ENCODE measurements at regions not wholly inside any gene's neighbourhood (a gene's known extent, or its start where the extent isn't known, plus 50 kb on each side); places are given as distances from the start of the nearest gene placed in this dataset.
"Not testable (repeated sequence)": the region's sequence is repeated elsewhere in the genome, so short reads cannot be mapped to it uniquely, and the experiment has no call there.

DNA sequence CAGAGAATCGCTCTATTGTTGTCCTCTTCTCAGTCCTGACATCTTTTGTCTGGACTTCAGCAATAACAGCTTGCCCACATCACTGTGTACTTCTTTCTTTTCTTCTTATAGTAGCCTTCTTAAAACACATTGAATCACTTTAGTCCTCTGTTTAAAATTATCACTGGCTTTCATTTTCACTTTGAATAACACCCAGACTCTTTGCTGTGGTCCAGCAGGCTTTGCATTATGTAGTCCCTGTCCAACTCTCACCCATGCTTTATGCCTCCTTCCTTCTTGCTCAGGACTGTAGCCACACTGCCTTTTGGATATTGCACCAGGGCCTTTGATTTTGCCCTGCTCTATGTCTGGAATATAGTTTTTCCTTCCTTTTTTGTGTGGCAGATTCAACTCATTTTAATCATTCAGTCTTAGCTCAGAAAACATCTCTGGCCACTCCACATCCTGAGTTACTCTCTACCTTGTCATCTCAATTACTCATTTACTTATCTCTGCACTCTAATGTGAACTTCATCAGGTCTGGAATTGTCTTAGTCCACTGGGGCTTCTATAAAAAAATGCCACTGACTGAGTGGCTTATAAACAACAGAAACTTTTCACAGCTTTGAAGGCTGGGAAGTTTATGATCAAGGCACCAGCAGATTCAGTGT is 168.2 kb downstream of the C4orf33 start:
- ChIA-PET CTCF (no interaction called here), POLR2A (no interaction called here)
- ATAC-seq = no peak
- Mint-ChIP-seq H3K27me3 (ENCODE audit: low read depth) (peaks cover 6% of the 10 kb centered on the region), H3K36me3 (ENCODE audit: low read depth) (no peaks in the 10 kb centered on the region), H3K4me1 (ENCODE audit: low read depth) (peaks cover 6% of the 10 kb centered on the region), H3K9me3 (ENCODE audit: insufficient read depth) (no peaks in the 10 kb centered on the region), H3K4me3 (no peak overlapping the region), H3K27ac (peak overlapping the region; percentile 12)
- no peak for DNase-seq

DNA sequence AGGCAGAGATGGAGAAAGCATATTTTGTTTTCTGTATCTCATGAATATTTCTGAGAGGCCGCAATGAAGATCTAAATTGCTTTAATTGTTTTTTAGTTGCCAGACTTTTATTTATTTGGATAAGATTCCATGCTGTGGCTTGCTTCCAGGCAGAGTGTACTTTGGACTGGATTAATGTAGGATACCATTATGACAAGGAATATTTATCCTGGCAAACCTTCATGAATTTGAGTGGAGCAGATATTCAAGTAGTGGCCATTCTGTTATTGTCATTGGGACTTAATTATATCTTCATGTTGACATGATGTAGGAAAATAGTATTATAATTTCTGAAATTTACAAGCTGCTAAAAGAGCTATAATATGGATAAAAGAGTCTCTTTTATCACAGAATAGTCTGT is 182.9 kb downstream of the C4orf33 start:
- POLR2A ChIA-PET = no interaction called here
- CTCF ChIA-PET = no interaction called here
- DNase-seq (no peak), ATAC-seq (no peak)
- Mint-ChIP-seq H3K36me3 (ENCODE audit: low read depth) (no peaks in the 10 kb centered on the region), H3K27me3 (ENCODE audit: low read depth) (peaks cover 2% of the 10 kb centered on the region), H3K4me1 (ENCODE audit: low read depth) (no peaks in the 10 kb centered on the region), H3K27ac (no peak overlapping the region), H3K9me3 (ENCODE audit: insufficient read depth) (no peaks in the 10 kb centered on the region), H3K4me3 (no peak overlapping the region)

DNA sequence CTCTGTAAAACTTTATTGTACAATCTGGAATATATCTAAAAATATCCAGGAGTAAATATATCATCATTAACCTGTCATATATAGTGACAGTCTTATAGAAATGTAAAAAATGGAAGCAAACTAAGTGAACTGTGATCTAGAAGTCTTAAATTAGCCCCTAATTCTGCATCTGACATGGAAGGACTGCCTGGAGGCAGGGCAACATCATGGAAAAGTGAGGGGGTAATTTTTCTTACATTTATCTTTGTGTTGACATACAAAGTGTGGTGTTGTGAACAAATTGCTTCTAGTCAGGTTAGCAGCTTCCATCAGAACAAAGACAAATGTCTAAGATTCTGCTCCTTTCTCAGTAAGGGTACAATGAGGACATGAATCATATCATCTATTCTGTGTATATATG is 186.3 kb downstream of the C4orf33 start:
- ATAC-seq (no peak), DNase-seq (no peak)
- CTCF ChIA-PET = no interaction called here
- POLR2A ChIA-PET = no interaction called here
- no peak overlapping the region for H3K27ac Mint-ChIP-seq
- H3K4me3 Mint-ChIP-seq = no peak overlapping the region
- no peaks in the 10 kb centered on the region for H3K9me3 Mint-ChIP-seq (ENCODE audit: insufficient read depth)
- no peaks in the 10 kb centered on the region for H3K36me3 Mint-ChIP-seq (ENCODE audit: low read depth)
- no peaks in the 10 kb centered on the region for H3K4me1 Mint-ChIP-seq (ENCODE audit: low read depth)
- no peaks in the 10 kb centered on the region for H3K27me3 Mint-ChIP-seq (ENCODE audit: low read depth)

DNA sequence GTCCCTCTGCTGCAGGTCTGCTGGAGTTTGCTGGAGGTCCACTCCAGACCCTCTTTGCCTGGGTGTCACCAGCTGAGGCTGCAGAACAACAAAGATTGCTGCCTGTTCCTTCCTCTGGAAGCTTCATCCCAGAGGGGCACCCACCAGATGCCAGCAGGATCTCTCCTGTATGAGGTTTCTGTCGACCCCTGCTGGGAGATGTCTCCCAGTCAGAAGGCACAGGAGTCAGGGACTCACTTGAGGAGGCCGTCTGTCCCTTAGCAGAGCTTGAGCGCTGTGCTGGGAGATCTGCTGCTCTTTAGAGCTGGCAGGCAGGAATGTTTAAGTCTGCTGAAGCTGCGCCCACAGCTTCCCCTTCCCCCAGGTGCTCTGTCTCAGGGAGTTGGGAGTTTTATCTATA is 196.2 kb downstream of the C4orf33 start:
- H3K36me3 Mint-ChIP-seq (ENCODE audit: low read depth); H3K9me3 Mint-ChIP-seq (ENCODE audit: insufficient read depth); ATAC-seq; H3K4me1 Mint-ChIP-seq (ENCODE audit: low read depth); DNase-seq; H3K27me3 Mint-ChIP-seq (ENCODE audit: low read depth); POLR2A ChIA-PET; CTCF ChIA-PET; H3K4me3 Mint-ChIP-seq; H3K27ac Mint-ChIP-seq: not testable (repeated sequence)

DNA sequence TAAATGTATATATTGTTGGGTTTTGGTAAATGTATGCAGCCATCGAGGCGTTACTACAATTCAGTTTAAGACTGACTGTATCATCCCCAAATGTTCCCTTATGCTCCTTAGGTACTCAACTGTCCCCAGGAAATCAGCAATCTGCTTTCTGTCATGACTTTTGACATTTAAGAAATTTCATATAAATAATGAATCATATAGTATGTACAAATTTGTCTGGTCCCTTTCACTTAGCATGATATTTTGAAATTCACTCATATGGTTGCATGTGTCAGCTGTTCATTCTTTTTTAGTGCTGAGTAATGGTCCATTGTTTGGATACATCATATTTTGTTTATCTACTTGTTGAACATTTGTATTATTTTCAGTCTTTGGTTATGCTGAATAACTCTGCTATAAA is 218.8 kb downstream of the C4orf33 start:
- H3K9me3 Mint-ChIP-seq (ENCODE audit: insufficient read depth) = no peaks in the 10 kb centered on the region
- no peak for ATAC-seq
- ChIA-PET CTCF (no interaction called here), POLR2A (no interaction called here)
- no peak overlapping the region for H3K4me3 Mint-ChIP-seq
- no peaks in the 10 kb centered on the region for H3K27me3 Mint-ChIP-seq (ENCODE audit: low read depth)
- H3K4me1 Mint-ChIP-seq (ENCODE audit: low read depth) = no peaks in the 10 kb centered on the region
- no peak for DNase-seq
- H3K27ac Mint-ChIP-seq = no peak overlapping the region
- H3K36me3 Mint-ChIP-seq (ENCODE audit: low read depth) = no peaks in the 10 kb centered on the region

DNA sequence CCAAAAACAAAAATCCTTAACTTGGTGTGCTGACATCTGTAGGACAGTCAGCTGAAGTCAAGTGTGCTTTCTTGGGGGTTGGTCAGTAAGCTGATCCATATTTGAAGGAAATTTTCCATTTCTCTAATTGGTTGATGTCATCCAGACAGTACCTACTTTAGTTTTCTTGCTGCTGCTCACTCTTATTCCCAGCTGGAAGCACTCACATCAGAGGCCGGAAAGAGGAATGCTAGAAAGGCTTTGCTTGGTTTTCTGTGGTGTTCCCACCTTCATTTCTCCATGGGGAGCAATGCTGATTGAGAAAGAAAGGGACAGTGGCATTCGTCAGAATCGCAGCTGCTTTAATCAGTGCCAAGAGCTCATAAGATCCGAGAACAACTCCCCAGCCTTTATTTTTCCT is 227.0 kb downstream of the C4orf33 start:
- no peak overlapping the region for H3K4me3 Mint-ChIP-seq
- POLR2A ChIA-PET = no interaction called here
- no peak for DNase-seq
- no peaks in the 10 kb centered on the region for H3K36me3 Mint-ChIP-seq (ENCODE audit: low read depth)
- H3K27ac Mint-ChIP-seq = no peak overlapping the region
- CTCF ChIA-PET = no interaction called here
- no peaks in the 10 kb centered on the region for H3K4me1 Mint-ChIP-seq (ENCODE audit: low read depth)
- no peaks in the 10 kb centered on the region for H3K9me3 Mint-ChIP-seq (ENCODE audit: insufficient read depth)
- no peak for ATAC-seq
- H3K27me3 Mint-ChIP-seq (ENCODE audit: low read depth) = no peaks in the 10 kb centered on the region

DNA sequence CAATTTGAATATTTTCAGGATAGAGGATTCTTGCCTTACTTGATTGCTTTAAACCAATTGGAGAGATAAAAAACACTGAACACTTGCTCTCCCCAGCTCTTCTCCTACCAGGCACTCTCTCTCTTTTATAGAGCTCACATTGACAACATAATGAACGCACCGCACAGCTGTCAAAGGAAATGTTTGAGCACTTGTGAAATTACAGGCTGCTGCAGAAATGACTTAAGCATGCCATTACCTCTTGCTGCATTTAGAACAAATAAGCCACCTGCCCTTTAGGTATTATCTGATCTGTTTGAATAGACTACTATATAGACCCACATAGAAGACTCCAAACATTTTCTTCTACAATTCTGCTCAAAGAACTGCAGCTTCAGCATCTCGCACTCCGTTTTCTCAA is 227.7 kb downstream of the C4orf33 start:
- ChIA-PET CTCF (no interaction called here), POLR2A (no interaction called here)
- Mint-ChIP-seq H3K27ac (no peak overlapping the region), H3K36me3 (ENCODE audit: low read depth) (no peaks in the 10 kb centered on the region), H3K4me1 (ENCODE audit: low read depth) (no peaks in the 10 kb centered on the region), H3K4me3 (no peak overlapping the region), H3K9me3 (ENCODE audit: insufficient read depth) (no peaks in the 10 kb centered on the region), H3K27me3 (ENCODE audit: low read depth) (no peaks in the 10 kb centered on the region)
- DNase-seq (no peak), ATAC-seq (no peak)

DNA sequence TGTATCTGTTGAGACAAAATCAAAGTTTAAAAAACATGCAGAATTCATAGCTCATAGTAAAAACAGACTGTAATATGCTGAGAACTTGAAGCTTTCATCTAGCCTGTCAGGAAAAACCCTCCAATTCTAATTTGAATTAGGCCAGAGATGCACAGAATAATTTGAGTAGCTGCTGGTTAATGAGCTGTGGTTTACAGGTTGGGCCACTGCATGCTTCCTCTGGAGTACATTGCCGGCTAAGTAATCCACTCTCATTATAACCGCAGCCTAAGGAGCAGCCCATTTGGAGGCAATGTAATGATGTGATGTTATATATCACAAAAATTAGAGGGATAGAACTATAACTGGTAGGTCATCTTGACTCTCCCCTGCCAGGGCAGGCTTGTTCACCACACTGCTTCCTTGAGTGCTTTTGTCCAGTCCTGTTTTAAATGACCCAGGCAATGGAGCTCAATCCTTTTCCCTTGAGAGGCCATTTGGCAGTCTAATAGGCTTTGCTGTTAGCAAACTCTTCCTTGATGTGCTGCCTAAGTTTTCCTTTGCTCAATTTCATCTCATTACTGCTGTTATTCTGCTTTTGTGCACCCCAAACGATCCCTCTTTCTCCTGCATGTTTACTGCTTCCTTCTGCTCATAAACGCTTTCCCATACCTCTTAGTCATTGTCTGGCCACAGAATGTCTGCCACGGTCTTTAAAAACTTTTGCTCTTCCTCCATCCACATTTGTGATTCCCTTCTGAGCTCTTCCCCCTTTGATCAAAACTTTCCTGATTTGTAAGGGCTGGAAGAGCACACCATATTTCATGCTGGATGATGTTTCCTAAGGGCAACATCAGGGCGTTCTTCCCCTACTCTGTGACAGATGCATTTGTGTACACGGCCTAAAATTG is 230.9 kb downstream of the C4orf33 start:
- no peak overlapping the region for H3K4me3 Mint-ChIP-seq
- ATAC-seq = no peak
- no peak for DNase-seq
- H3K27ac Mint-ChIP-seq = no peak overlapping the region
- no peaks in the 10 kb centered on the region for H3K36me3 Mint-ChIP-seq (ENCODE audit: low read depth)
- ChIA-PET CTCF (no interaction called here), POLR2A (no interaction called here)
- H3K27me3 Mint-ChIP-seq (ENCODE audit: low read depth) = no peaks in the 10 kb centered on the region
- H3K4me1 Mint-ChIP-seq (ENCODE audit: low read depth) = no peaks in the 10 kb centered on the region
- H3K9me3 Mint-ChIP-seq (ENCODE audit: insufficient read depth) = no peaks in the 10 kb centered on the region

DNA sequence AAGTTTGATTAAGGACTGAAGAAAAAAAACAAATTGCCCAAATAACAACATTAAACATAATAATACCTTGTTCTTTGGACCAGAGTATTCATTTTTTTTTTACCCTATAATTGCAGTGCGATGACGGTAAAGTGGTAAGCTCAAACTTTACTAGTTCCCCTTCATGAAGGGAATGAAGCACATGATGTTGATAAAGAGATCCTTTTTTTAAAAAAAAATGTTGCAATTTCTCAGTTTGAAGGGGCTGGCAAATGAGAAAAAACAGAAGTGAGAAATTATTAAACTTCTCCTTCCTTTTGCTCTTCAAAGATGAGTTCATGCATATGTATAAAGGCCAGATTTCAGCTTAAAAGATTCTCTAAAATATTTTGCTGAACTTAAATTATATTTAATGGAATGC is 231.7 kb downstream of the C4orf33 start:
- ATAC-seq (no peak), DNase-seq (no peak)
- H3K4me3 Mint-ChIP-seq = no peak overlapping the region
- POLR2A ChIA-PET = no interaction called here
- CTCF ChIA-PET = no interaction called here
- no peaks in the 10 kb centered on the region for H3K27me3 Mint-ChIP-seq (ENCODE audit: low read depth)
- no peak overlapping the region for H3K27ac Mint-ChIP-seq
- H3K9me3 Mint-ChIP-seq (ENCODE audit: insufficient read depth) = no peaks in the 10 kb centered on the region
- H3K4me1 Mint-ChIP-seq (ENCODE audit: low read depth) = no peaks in the 10 kb centered on the region
- no peaks in the 10 kb centered on the region for H3K36me3 Mint-ChIP-seq (ENCODE audit: low read depth)

DNA sequence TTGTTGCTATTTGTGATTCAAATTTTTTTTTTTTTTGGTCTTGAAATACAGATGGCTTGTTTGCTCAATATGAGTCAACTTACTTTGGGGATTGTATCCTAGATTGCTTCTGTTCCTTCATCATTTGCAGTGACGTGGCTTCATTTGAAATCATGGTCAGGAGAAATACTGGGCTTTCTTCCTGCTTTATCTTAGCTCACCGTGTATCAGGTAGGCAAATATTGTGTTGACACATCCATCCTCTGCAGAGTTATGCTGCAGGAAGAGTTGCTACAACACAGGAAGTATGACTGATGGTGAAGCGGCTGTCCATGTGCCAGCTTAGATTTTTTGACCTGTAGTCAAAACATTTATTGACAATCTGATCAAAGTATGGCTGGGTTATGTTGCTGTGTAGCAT is 232.2 kb downstream of the C4orf33 start:
- Mint-ChIP-seq H3K4me3 (no peak overlapping the region), H3K36me3 (ENCODE audit: low read depth) (no peaks in the 10 kb centered on the region), H3K27ac (no peak overlapping the region), H3K27me3 (ENCODE audit: low read depth) (no peaks in the 10 kb centered on the region), H3K4me1 (ENCODE audit: low read depth) (no peaks in the 10 kb centered on the region), H3K9me3 (ENCODE audit: insufficient read depth) (no peaks in the 10 kb centered on the region)
- ATAC-seq = no peak
- ChIA-PET POLR2A (no interaction called here), CTCF (no interaction called here)
- DNase-seq = no peak

DNA sequence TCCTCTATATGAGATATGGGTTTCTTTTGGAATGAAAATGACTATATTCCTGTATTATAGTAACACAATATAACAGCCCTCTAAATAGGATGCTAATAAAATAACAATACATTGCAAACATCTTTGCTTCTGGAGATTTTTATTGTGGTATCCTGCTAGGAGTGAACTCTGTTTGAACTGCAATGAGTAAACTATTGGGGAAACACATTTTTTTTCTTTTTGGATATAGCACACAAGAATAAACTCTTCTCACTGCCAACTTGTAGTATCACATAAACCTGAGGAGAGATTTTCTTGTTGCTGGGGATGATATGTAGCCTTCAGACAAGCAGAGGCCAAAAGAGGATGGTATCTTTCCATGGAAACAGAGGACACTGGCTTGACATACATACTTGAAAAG is 238.2 kb downstream of the C4orf33 start:
- Mint-ChIP-seq H3K4me3 (no peak overlapping the region), H3K36me3 (ENCODE audit: low read depth) (no peaks in the 10 kb centered on the region), H3K27me3 (ENCODE audit: low read depth) (no peaks in the 10 kb centered on the region), H3K4me1 (ENCODE audit: low read depth) (no peaks in the 10 kb centered on the region), H3K27ac (no peak overlapping the region), H3K9me3 (ENCODE audit: insufficient read depth) (no peaks in the 10 kb centered on the region)
- ChIA-PET CTCF (no interaction called here), POLR2A (no interaction called here)
- ATAC-seq = no peak
- no peak for DNase-seq

DNA sequence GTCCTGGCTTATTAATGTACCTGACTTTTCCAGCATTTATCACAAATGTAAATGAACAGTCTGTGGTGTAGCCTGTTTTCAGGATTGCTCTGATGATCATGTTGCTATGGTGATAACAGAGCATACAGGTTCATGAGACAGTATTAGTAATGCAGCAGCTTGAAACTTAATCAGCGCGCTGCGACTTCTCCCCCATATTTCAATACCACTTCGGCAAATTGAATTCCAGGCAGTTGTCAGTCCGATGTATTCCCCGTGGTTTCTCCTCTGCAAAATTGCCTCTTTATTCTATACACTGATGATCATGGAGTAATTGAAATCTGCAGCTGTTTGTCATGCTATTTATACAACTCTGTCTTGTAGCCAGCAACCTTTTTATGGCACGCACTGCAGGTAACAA is 239.3 kb downstream of the C4orf33 start:
- no peak overlapping the region for H3K4me3 Mint-ChIP-seq
- H3K27ac Mint-ChIP-seq = no peak overlapping the region
- no peaks in the 10 kb centered on the region for H3K27me3 Mint-ChIP-seq (ENCODE audit: low read depth)
- ATAC-seq (no peak), DNase-seq (no peak)
- H3K9me3 Mint-ChIP-seq (ENCODE audit: insufficient read depth) = no peaks in the 10 kb centered on the region
- CTCF ChIA-PET = no interaction called here
- POLR2A ChIA-PET = no interaction called here
- no peaks in the 10 kb centered on the region for H3K4me1 Mint-ChIP-seq (ENCODE audit: low read depth)
- H3K36me3 Mint-ChIP-seq (ENCODE audit: low read depth) = no peaks in the 10 kb centered on the region

DNA sequence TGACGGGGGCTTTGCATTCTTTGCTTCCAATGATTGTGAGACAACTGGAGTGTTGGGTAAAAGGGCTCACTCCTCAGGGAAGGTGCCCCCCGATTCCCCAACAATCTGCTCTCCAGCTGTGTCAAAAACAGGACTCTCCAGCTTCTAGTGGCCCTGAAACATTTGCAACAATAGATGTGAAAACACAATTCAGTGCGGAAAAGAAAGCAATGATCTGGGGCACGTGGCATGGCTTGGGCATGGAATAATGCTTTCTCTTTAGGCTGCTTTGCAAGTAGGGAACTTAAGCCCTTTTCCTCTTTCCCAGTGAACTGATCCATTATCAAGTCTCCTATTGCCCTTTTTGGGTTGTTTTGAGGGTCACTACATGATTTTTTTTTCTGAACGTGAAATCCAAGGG is 239.9 kb downstream of the C4orf33 start:
- POLR2A ChIA-PET = no interaction called here
- no peak for ATAC-seq
- Mint-ChIP-seq H3K4me1 (ENCODE audit: low read depth) (no peaks in the 10 kb centered on the region), H3K36me3 (ENCODE audit: low read depth) (no peaks in the 10 kb centered on the region), H3K27ac (no peak overlapping the region), H3K27me3 (ENCODE audit: low read depth) (peaks cover under 1% of the 10 kb centered on the region), H3K9me3 (ENCODE audit: insufficient read depth) (no peaks in the 10 kb centered on the region), H3K4me3 (no peak overlapping the region)
- CTCF ChIA-PET = no interaction called here
- DNase-seq = no peak
